T-helper 2 cell treated with Interferon-gamma antibody and Interleukin-4, amounts not matched to agents 5 μg/mL and 100 μg/mL, for 36 hours (primary cell): ENCODE measurements at regions not wholly inside any gene's neighbourhood (a gene's known extent, or its start where the extent isn't known, plus 50 kb on each side); places are given as distances from the start of the nearest gene placed in this dataset.
"Not testable (repeated sequence)": the region's sequence is repeated elsewhere in the genome, so short reads cannot be mapped to it uniquely, and the experiment has no call there.

Source experiments
- DNase-seq: peaks from one replicate; pipeline ENCODE4 v3.0.0; 2021; ENCODE audit warnings: low spot score
- H3K27ac Mint-ChIP-seq: one replicate; pipeline ENCODE4 v1.8.0; 2021; ENCODE audit warnings: mild to moderate bottlenecking, mixed read lengths
- H3K27me3 Mint-ChIP-seq: one replicate; pipeline ENCODE4 v1.8.0; 2021; ENCODE audit warnings: low read depth, mixed read lengths
- H3K36me3 Mint-ChIP-seq: one replicate; pipeline ENCODE4 v1.8.0; 2021; ENCODE audit warnings: low read depth, mixed read lengths
- H3K4me1 Mint-ChIP-seq: one replicate; pipeline ENCODE4 v1.8.0; 2021; ENCODE audit warnings: low read depth, mixed read lengths
- H3K4me3 Mint-ChIP-seq: one replicate; pipeline ENCODE4 v1.8.0; 2022; ENCODE audit warnings: mild to moderate bottlenecking, moderate library complexity, mixed read lengths
- H3K9me3 Mint-ChIP-seq: one replicate; pipeline ENCODE4 v1.8.0; 2021; ENCODE audit warnings: mixed read lengths

DNA sequence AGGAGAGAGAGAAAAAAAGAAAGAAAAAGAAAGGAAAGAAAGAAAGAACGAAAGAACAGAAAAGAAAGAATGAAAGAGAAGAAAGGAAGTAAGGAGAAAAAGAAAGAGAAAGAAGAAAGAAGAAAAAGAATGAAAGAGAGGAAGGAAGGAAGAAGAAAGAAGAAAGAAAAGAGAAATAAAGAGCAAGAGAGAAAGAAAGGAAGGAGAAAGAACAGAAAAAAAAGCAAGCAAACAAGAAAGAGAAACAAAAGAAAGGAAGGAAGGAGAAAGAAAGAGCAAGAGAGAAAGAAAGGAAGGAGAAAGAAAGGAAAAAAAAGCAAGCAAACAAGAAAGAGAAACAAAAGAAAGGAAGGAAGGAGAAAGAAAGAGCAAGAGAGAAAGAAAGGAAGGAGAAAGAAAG lies 916.8 kb upstream of the FANCL start:
- not testable (repeated sequence) for H3K4me3 Mint-ChIP-seq, H3K9me3 Mint-ChIP-seq, H3K27me3 Mint-ChIP-seq, DNase-seq, H3K4me1 Mint-ChIP-seq, H3K27ac Mint-ChIP-seq, H3K36me3 Mint-ChIP-seq

GRCh38 chr2:59151805-59152204 lies 910.7 kb upstream of the FANCL start:
- Mint-ChIP-seq H3K4me1 (peaks cover 2% of the 10 kb centered on the region), H3K36me3 (no peaks in the 10 kb centered on the region), H3K27me3 (no peaks in the 10 kb centered on the region), H3K4me3 (no peak overlapping the region), H3K27ac (no peak overlapping the region), H3K9me3 (no peaks in the 10 kb centered on the region)
- DNase-seq = no peak

DNA sequence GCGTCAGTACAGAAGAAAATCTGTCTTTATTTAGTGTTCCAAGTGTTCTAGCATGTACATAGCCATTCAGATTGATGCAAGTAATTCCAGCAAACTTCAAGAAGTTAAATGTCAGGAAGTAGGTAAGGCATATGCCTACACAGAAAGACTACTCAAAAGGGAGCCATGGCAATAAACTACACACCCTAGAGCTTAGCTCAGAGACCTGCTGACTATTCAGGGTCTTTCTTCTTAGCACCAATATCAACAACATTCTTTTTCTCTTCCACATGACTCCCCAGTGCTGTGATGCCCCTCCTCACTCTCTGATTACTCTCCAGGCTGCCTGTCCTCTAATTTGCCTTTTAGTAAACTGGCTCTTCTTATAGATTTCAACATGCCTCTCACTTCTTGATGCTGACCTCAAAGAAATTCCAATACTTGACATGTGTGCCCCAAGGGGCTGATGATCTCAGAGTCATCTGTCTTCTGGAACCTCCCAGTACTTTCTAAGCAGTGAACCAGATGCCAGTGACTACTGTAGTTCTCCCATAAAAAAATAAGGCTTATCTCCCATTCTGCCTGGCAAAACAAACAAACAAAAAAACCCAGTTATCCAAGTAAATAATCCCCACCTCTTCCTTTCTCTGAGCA lies 909.2 kb upstream of the FANCL start:
- no peaks in the 10 kb centered on the region for H3K36me3 Mint-ChIP-seq
- H3K9me3 Mint-ChIP-seq = no peaks in the 10 kb centered on the region
- H3K27me3 Mint-ChIP-seq = no peaks in the 10 kb centered on the region
- no peak for DNase-seq
- no peak overlapping the region for H3K27ac Mint-ChIP-seq
- H3K4me1 Mint-ChIP-seq = peaks cover 2% of the 10 kb centered on the region
- no peak overlapping the region for H3K4me3 Mint-ChIP-seq

DNA sequence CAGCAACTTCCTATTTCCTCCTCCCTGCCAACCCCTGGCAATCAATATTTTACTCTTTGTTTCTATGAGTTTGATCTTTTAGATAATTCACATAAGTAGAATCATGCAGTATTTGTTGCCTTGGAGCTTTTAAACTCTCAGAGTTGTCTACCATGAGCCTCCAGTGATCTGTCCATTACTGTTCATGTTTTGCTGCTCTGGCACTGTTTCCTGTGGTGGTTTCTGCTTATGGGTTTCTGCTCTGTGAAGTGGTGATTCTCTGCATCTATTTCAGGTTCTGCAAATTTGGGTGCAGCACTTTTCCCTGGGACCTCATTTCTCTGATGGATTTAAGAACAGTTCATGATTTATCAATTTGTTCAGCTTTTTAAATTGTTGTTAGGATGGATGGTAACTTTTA lies 908.1 kb upstream of the FANCL start:
- Mint-ChIP-seq H3K27ac (no peak overlapping the region), H3K4me3 (no peak overlapping the region), H3K36me3 (no peaks in the 10 kb centered on the region), H3K9me3 (no peaks in the 10 kb centered on the region), H3K4me1 (peaks cover 2% of the 10 kb centered on the region), H3K27me3 (no peaks in the 10 kb centered on the region)
- no peak for DNase-seq

DNA sequence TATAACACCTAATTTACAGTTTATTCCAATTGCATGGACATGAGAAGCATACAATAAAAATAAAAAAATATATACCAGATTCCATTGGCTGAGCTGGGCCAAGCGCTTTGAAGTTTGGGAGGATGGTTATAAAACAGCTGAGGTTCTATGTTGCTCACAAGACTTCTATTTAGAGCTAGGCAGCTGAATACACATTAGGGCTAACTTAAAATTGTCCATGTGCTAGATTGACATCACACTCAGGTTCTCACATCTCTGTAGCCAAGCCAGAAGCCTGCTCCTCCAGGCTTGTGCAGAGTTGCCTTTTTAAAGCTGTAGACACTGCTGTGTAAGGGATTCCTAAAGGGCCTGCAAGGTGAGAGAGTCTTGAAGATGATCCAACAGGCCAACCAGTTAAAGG lies 871.1 kb upstream of the FANCL start:
- no peak overlapping the region for H3K4me3 Mint-ChIP-seq
- H3K4me1 Mint-ChIP-seq = no peaks in the 10 kb centered on the region
- no peaks in the 10 kb centered on the region for H3K36me3 Mint-ChIP-seq
- H3K27ac Mint-ChIP-seq = no peak overlapping the region
- DNase-seq = no peak
- no peaks in the 10 kb centered on the region for H3K27me3 Mint-ChIP-seq
- no peaks in the 10 kb centered on the region for H3K9me3 Mint-ChIP-seq

GRCh38 chr2:59096973-59097372 lies 855.8 kb upstream of the FANCL start:
- no peak for DNase-seq
- no peak overlapping the region for H3K27ac Mint-ChIP-seq
- H3K27me3 Mint-ChIP-seq = no peaks in the 10 kb centered on the region
- no peak overlapping the region for H3K4me3 Mint-ChIP-seq
- no peaks in the 10 kb centered on the region for H3K36me3 Mint-ChIP-seq
- H3K4me1 Mint-ChIP-seq = no peaks in the 10 kb centered on the region
- peaks cover 3% of the 10 kb centered on the region for H3K9me3 Mint-ChIP-seq

GRCh38 chr2:59093571-59093970 lies 852.4 kb upstream of the FANCL start:
- Mint-ChIP-seq H3K4me3 (no peak overlapping the region), H3K36me3 (no peaks in the 10 kb centered on the region), H3K4me1 (no peaks in the 10 kb centered on the region), H3K9me3 (no peaks in the 10 kb centered on the region), H3K27me3 (no peaks in the 10 kb centered on the region), H3K27ac (no peak overlapping the region)
- no peak for DNase-seq

DNA sequence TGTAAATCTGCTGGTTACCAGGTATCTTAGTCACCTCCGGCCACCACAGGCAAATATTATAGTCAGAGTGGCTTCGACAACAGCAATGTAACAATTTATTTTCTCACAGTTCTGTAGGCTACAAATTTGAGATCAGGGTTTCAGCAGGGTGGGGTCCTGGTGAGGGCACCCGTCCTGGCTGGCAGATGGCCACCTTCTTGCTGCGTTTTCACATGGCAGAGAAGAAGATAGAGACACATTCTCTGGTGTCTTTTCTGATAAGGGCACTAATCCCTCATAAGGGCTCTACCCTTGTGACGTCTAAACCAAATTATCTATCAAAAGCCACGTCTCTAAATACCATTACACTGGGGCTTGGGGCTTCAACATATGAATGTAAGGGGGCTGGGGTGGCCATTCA lies 843.2 kb upstream of the FANCL start:
- Mint-ChIP-seq H3K27me3 (no peaks in the 10 kb centered on the region), H3K4me3 (no peak overlapping the region), H3K9me3 (no peaks in the 10 kb centered on the region), H3K36me3 (no peaks in the 10 kb centered on the region), H3K4me1 (no peaks in the 10 kb centered on the region), H3K27ac (no peak overlapping the region)
- DNase-seq = no peak

DNA sequence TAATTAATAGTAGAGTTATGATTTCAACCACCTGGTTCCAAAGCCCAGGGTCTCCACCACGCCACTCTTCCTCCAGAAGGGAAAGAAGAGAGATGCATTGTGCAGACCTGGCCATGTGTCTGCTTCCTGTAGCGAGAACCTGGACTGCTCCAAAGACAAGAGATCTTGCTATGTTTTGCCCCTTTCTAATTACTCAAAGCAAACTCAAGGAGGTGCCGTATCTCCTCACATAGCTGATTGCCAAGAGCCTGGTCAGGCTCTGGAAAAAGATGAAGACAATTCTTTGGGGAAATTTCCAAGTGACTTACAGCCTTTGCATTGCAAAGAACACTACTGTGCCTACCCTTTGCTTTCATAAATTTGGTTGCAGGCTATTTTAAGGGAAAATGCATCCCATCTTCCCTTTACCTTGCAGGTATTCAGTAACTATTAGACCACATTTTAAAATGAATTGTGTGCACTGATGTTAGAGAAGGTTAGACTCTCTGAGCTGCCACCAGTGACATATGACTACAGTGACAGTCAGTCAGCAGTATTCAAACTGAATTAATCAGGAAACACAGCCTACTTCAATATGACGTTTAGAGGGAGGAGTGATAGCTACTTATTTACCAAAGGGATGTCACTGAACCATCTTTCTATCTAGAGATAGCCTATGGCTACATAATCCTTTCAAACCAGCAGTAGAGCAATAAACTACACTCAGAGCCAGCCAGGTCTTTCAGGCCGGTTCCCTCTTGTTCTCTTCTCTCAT lies 842.1 kb upstream of the FANCL start:
- Mint-ChIP-seq H3K36me3 (no peaks in the 10 kb centered on the region), H3K4me1 (no peaks in the 10 kb centered on the region), H3K27me3 (no peaks in the 10 kb centered on the region), H3K9me3 (no peaks in the 10 kb centered on the region), H3K4me3 (no peak overlapping the region), H3K27ac (no peak overlapping the region)
- no peak for DNase-seq

GRCh38 chr2:59082657-59083056 lies 841.5 kb upstream of the FANCL start:
- Mint-ChIP-seq H3K27me3 (no peaks in the 10 kb centered on the region), H3K4me1 (no peaks in the 10 kb centered on the region), H3K4me3 (no peak overlapping the region), H3K27ac (no peak overlapping the region), H3K36me3 (no peaks in the 10 kb centered on the region), H3K9me3 (no peaks in the 10 kb centered on the region)
- DNase-seq = no peak

DNA sequence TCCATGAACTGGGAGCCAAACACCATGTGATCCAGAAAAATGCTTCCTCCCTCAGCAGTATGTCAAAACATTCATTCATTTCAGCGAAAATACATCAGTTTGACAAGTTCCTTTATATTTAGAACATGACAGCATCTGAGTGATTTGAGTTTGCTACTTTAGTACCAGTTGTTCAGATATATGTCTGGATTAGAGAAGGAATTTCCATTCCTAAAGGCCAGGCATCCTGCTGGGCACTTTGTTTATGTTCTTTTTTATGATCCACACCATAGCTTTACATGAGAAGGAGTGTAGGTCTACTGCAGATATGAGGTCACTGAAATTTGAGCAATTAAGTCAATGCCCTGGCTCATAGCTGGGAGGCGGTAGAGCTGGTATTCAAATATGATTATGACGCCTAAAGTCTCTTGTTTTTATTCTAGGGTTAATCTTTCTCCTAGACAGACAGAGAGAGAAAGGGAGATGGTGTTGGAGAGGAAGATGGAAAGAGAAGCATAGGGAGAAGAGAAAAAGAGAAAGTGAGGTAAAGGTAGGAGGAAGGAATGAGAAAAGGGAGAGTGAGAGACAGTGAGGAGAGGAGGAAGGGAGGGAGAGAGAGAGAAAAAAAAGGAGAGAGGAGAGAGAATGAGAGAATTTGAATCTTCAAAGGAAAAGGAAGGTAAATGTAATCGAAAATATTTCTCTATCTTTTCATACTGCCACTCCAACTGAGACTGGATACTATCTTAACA lies 839.5 kb upstream of the FANCL start:
- Mint-ChIP-seq H3K4me1 (no peaks in the 10 kb centered on the region), H3K27ac (no peak overlapping the region), H3K9me3 (no peaks in the 10 kb centered on the region), H3K4me3 (no peak overlapping the region), H3K27me3 (no peaks in the 10 kb centered on the region), H3K36me3 (no peaks in the 10 kb centered on the region)
- DNase-seq = no peak

DNA sequence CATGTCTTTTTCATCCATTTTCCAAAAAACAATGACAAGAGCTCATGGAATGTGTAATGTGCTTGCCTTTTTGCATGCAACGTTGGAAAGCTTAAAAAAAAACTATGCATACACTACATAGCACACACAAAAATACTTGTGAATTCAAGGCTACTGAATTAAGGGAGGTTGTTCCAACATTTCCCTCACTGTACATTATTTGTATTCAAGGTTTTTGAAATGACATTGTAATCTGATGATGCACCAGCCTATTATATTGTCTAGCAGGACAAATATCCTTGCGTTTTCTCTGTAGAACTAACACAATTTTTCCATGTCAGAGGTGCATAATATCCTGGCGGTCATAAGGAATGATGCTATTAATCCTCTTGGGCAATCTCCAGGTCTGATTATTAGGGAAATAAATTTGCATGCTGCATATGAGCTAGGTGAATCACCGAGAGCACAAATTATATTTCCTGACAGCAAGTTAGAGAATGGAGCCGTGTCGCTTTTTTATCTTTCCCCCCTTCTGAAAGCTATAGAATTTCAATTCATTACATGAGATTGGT lies 836.9 kb upstream of the FANCL start:
- H3K9me3 Mint-ChIP-seq = no peaks in the 10 kb centered on the region
- no peaks in the 10 kb centered on the region for H3K27me3 Mint-ChIP-seq
- H3K4me3 Mint-ChIP-seq = no peak overlapping the region
- no peak for DNase-seq
- H3K27ac Mint-ChIP-seq = no peak overlapping the region
- H3K36me3 Mint-ChIP-seq = no peaks in the 10 kb centered on the region
- H3K4me1 Mint-ChIP-seq = no peaks in the 10 kb centered on the region

GRCh38 chr2:59077026-59077725 lies 836.1 kb upstream of the FANCL start:
- no peak overlapping the region for H3K4me3 Mint-ChIP-seq
- no peaks in the 10 kb centered on the region for H3K36me3 Mint-ChIP-seq
- H3K27ac Mint-ChIP-seq = no peak overlapping the region
- no peak for DNase-seq
- H3K9me3 Mint-ChIP-seq = no peaks in the 10 kb centered on the region
- no peaks in the 10 kb centered on the region for H3K4me1 Mint-ChIP-seq
- no peaks in the 10 kb centered on the region for H3K27me3 Mint-ChIP-seq
